ENCODE measurements at regions not wholly inside any gene's neighbourhood (a gene's known extent, or its start where the extent isn't known, plus 50 kb on each side); places are given as distances from the start of the nearest gene placed in this dataset.

DNA sequence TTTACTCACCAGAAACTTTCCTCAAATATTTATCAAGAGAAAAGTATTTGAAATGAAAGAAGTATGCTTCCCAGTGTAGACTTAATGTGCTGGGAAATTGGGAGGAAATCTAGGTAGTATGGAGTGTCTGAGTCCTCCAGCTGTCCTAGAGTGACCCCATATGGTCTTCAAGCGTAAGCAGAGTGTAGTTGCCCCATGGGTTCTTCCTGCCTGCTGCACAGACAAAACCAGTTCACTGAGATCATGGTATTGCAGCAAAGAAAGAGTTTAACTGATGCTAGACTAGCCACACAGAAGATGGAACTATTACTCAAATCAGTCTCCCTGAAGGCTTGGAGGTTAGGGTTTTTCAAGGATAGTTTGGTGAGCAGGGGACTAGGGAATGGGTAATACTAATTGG is 114.9 kb upstream of the PRLR start:
- TF ChIP-seq SMC3 (IDR thresholded peaks at IDR 0.05; ENCODE audit: low read depth, low read length) (no peak), BHLHE40 (IDR thresholded peaks at IDR 0.05; ENCODE audit: low read depth, low read length) (no peak), POLR2A (IDR thresholded peaks at IDR 0.05; ENCODE audit: low read depth, low read length) (no peak), MXI1 (IDR thresholded peaks at IDR 0.05; ENCODE audit: borderline replicate concordance, low read depth, low read length) (no peak), CHD1 (IDR thresholded peaks at IDR 0.05; ENCODE audit: low read depth, low read length) (no peak), FOS (IDR thresholded peaks at IDR 0.05; ENCODE audit: low read depth, low read length) (no peak), RFX5 (IDR thresholded peaks at IDR 0.05; ENCODE audit: low read depth, low read length) (no peak), NFE2L2 (IDR thresholded peaks at IDR 0.05; ENCODE audit: low read depth, low read length) (no peak), CEBPB (IDR thresholded peaks at IDR 0.05; ENCODE audit: low read depth, low read length) (no peak), RCOR1 (IDR thresholded peaks at IDR 0.05; ENCODE audit: insufficient replicate concordance, low read length) (no peak), RAD21 (IDR thresholded peaks at IDR 0.05; ENCODE audit: low read length) (no peak)
- TF ChIP-seq, protein P1, sequence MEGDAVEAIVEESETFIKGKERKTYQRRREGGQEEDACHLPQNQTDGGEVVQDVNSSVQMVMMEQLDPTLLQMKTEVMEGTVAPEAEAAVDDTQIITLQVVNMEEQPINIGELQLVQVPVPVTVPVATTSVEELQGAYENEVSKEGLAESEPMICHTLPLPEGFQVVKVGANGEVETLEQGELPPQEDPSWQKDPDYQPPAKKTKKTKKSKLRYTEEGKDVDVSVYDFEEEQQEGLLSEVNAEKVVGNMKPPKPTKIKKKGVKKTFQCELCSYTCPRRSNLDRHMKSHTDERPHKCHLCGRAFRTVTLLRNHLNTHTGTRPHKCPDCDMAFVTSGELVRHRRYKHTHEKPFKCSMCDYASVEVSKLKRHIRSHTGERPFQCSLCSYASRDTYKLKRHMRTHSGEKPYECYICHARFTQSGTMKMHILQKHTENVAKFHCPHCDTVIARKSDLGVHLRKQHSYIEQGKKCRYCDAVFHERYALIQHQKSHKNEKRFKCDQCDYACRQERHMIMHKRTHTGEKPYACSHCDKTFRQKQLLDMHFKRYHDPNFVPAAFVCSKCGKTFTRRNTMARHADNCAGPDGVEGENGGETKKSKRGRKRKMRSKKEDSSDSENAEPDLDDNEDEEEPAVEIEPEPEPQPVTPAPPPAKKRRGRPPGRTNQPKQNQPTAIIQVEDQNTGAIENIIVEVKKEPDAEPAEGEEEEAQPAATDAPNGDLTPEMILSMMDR (conservative IDR thresholded peaks at IDR 0.05; ENCODE audit: low read depth, low read length) = no peak
- TF ChIP-seq, protein P2, sequence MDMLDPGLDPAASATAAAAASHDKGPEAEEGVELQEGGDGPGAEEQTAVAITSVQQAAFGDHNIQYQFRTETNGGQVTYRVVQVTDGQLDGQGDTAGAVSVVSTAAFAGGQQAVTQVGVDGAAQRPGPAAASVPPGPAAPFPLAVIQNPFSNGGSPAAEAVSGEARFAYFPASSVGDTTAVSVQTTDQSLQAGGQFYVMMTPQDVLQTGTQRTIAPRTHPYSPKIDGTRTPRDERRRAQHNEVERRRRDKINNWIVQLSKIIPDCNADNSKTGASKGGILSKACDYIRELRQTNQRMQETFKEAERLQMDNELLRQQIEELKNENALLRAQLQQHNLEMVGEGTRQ (IDR thresholded peaks at IDR 0.05; ENCODE audit: low read depth, low read length) = no peak
- TF ChIP-seq, protein P3, sequence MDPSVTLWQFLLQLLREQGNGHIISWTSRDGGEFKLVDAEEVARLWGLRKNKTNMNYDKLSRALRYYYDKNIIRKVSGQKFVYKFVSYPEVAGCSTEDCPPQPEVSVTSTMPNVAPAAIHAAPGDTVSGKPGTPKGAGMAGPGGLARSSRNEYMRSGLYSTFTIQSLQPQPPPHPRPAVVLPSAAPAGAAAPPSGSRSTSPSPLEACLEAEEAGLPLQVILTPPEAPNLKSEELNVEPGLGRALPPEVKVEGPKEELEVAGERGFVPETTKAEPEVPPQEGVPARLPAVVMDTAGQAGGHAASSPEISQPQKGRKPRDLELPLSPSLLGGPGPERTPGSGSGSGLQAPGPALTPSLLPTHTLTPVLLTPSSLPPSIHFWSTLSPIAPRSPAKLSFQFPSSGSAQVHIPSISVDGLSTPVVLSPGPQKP (IDR thresholded peaks at IDR 0.05; ENCODE audit: borderline replicate concordance, low read depth, low read length) = no peak

All from IMR-90 (cell line).